ENCODE measurements at regions not wholly inside any gene's neighbourhood (a gene's known extent, or its start where the extent isn't known, plus 50 kb on each side); places are given as distances from the start of the nearest gene placed in this dataset.

- no peak overlapping the region for H3K27ac ChIP-seq (ENCODE audit: extremely low read length, insufficient read depth, low read length)
- intact Hi-C loops (cut with micrococcal nuclease; ENCODE audit: unreplicated experiment) (no loop called here), in situ Hi-C loops (cut with HindIII; ENCODE audit: extremely low pct_ligation_motif_present, low pct_unique_long_range_greater_than_20kb) (no loop called here)
- H3K4me2 ChIP-seq (ENCODE audit: low read depth, low read length), result no peak overlapping the region
- DNase-seq (ENCODE audit: low spot score), result no peak
- H3K27me3 ChIP-seq (ENCODE audit: control insufficient read depth in 1 of 2, insufficient read depth in 2 of 2, low read length in 2 of 2), result no peaks in the 10 kb centered on the region; a peak in 1 of 5 replicates
- ATAC-seq, result no peak
- BruUV-seq (replicated peaks), result no TSS peak
- H3K4me3 ChIP-seq (replicated peaks in 1 of 3; ENCODE audit: insufficient read depth in 1 of 3, low read depth in 2 of 3, low read length in 3 of 3), result no peak overlapping the region
- CTCF ChIA-PET (ENCODE audit: low intra/inter-chr PET ratio, low total read pairs), result no interaction called here
- no peaks in the 10 kb centered on the region for H3K79me2 ChIP-seq (ENCODE audit: insufficient read depth, low read length)
- no peaks in the 10 kb centered on the region for H3K36me3 ChIP-seq (replicated peaks in 1 of 2; ENCODE audit: control insufficient read depth in 1 of 2, insufficient read depth in 2 of 2, low read length in 2 of 2)
- no peaks in the 10 kb centered on the region for H3K4me1 ChIP-seq (ENCODE audit: insufficient read depth, low read length)
- TF ChIP-seq, protein P1, sequence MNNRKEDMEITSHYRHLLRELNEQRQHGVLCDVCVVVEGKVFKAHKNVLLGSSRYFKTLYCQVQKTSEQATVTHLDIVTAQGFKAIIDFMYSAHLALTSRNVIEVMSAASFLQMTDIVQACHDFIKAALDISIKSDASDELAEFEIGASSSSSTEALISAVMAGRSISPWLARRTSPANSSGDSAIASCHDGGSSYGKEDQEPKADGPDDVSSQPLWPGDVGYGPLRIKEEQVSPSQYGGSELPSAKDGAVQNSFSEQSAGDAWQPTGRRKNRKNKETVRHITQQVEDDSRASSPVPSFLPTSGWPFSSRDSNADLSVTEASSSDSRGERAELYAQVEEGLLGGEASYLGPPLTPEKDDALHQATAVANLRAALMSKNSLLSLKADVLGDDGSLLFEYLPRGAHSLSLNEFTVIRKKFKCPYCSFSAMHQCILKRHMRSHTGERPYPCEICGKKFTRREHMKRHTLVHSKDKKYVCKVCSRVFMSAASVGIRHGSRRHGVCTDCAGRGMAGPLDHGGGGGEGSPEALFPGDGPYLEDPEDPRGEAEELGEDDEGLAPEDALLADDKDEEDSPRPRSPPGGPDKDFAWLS (CRISPR knock-in tag; IDR thresholded peaks at IDR 0.05; ENCODE audit: borderline replicate concordance), result no peak
- TF ChIP-seq CCDC6 (CRISPR knock-in tag; IDR thresholded peaks at IDR 0.05) (no peak), E2F2 (CRISPR knock-in tag; IDR thresholded peaks at IDR 0.05; ENCODE audit: borderline replicate concordance) (no peak)
- H2AFZ ChIP-seq (ENCODE audit: low read length), result no peak overlapping the region
- H3K9me3 ChIP-seq (ENCODE audit: low read length), result no peaks in the 10 kb centered on the region
- WGBS (ENCODE audit: low lambda C conversion rate), result 7% methylated on average over 1 of the region's 1 CpG
- H3K9ac ChIP-seq (ENCODE audit: insufficient read depth, low read depth, low read length), result no peak overlapping the region
- no peaks in the 10 kb centered on the region for H4K20me1 ChIP-seq (ENCODE audit: insufficient read depth, low read length)
- POLR2A ChIA-PET, result no interaction called here
- no peak for FAIRE-seq
Measured at GRCh38 chr2:221195829-221196228, 376.3 kb downstream of the EPHA4 start.

- Histone ChIP-seq H3K27me3 (ENCODE audit: control insufficient read depth in 1 of 2, insufficient read depth in 2 of 2, low read length in 2 of 2) (no peaks in the 10 kb centered on the region; a peak in 1 of 5 replicates), H3K4me3 (replicated peaks in 1 of 3; ENCODE audit: insufficient read depth in 1 of 3, low read depth in 2 of 3, low read length in 3 of 3) (no peak overlapping the region), H2AFZ (ENCODE audit: low read length) (no peak overlapping the region), H3K4me2 (ENCODE audit: low read depth, low read length) (no peak overlapping the region), H3K4me1 (ENCODE audit: insufficient read depth, low read length) (no peaks in the 10 kb centered on the region), H3K27ac (ENCODE audit: extremely low read length, insufficient read depth, low read length) (no peak overlapping the region), H3K9ac (ENCODE audit: insufficient read depth, low read depth, low read length) (no peak overlapping the region), H3K79me2 (ENCODE audit: insufficient read depth, low read length) (no peaks in the 10 kb centered on the region), H3K36me3 (replicated peaks in 1 of 2; ENCODE audit: control insufficient read depth in 1 of 2, insufficient read depth in 2 of 2, low read length in 2 of 2) (no peaks in the 10 kb centered on the region), H4K20me1 (ENCODE audit: insufficient read depth, low read length) (no peaks in the 10 kb centered on the region), H3K9me3 (ENCODE audit: low read length) (no peaks in the 10 kb centered on the region)
- no peak for DNase-seq (ENCODE audit: low spot score)
- ATAC-seq, result no peak
- no peak for FAIRE-seq
- POLR2A ChIA-PET, result no interaction called here
- CTCF ChIA-PET (ENCODE audit: low intra/inter-chr PET ratio, low total read pairs), result no interaction called here
- in situ Hi-C loops (cut with HindIII; ENCODE audit: extremely low pct_ligation_motif_present, low pct_unique_long_range_greater_than_20kb) (no loop called here), intact Hi-C loops (cut with micrococcal nuclease; ENCODE audit: unreplicated experiment) (no loop called here)
- 1% methylated on average over 4 of the region's 4 CpGs for WGBS (ENCODE audit: low lambda C conversion rate)
- no TSS peak for BruUV-seq (replicated peaks)
- TF ChIP-seq, protein P2, sequence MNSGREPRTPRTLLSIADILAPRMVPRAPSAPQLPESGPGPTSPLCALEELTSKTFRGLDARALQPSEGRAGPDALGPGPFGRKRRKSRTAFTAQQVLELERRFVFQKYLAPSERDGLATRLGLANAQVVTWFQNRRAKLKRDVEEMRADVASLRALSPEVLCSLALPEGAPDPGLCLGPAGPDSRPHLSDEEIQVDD (CRISPR knock-in tag; IDR thresholded peaks at IDR 0.05; ENCODE audit: borderline replicate concordance), result no peak
- TF ChIP-seq, protein P3, sequence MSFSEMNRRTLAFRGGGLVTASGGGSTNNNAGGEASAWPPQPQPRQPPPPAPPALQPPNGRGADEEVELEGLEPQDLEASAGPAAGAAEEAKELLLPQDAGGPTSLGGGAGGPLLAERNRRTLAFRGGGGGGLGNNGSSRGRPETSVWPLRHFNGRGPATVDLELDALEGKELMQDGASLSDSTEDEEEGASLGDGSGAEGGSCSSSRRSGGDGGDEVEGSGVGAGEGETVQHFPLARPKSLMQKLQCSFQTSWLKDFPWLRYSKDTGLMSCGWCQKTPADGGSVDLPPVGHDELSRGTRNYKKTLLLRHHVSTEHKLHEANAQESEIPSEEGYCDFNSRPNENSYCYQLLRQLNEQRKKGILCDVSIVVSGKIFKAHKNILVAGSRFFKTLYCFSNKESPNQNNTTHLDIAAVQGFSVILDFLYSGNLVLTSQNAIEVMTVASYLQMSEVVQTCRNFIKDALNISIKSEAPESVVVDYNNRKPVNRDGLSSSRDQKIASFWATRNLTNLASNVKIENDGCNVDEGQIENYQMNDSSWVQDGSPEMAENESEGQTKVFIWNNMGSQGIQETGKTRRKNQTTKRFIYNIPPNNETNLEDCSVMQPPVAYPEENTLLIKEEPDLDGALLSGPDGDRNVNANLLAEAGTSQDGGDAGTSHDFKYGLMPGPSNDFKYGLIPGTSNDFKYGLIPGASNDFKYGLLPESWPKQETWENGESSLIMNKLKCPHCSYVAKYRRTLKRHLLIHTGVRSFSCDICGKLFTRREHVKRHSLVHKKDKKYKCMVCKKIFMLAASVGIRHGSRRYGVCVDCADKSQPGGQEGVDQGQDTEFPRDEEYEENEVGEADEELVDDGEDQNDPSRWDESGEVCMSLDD (CRISPR knock-in tag; IDR thresholded peaks at IDR 0.05; ENCODE audit: borderline replicate concordance), result no peak
- TF ChIP-seq NR0B2 (CRISPR knock-in tag; IDR thresholded peaks at IDR 0.05) (no peak), ZNF230 (CRISPR knock-in tag; IDR thresholded peaks at IDR 0.05) (no peak), MIER2 (CRISPR knock-in tag; IDR thresholded peaks at IDR 0.05) (no peak)
- TF ChIP-seq, protein P4, sequence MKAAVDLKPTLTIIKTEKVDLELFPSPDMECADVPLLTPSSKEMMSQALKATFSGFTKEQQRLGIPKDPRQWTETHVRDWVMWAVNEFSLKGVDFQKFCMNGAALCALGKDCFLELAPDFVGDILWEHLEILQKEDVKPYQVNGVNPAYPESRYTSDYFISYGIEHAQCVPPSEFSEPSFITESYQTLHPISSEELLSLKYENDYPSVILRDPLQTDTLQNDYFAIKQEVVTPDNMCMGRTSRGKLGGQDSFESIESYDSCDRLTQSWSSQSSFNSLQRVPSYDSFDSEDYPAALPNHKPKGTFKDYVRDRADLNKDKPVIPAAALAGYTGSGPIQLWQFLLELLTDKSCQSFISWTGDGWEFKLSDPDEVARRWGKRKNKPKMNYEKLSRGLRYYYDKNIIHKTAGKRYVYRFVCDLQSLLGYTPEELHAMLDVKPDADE (CRISPR knock-in tag; IDR thresholded peaks at IDR 0.05), result no peak
Measured at GRCh38 chr2:221197225-221197856, 374.8 kb downstream of the EPHA4 start.
